GM20431 (cell line): ENCODE measurements at regions not wholly inside any gene's neighbourhood (a gene's known extent, or its start where the extent isn't known, plus 50 kb on each side); places are given as distances from the start of the nearest gene placed in this dataset.

ENCODE experiments used
- in situ Hi-C: fragments of 300-500 bp; cut with MseI, MboI; formaldehyde crosslinking; loops from one replicate; pipeline ENCODE4 v1.15.0; 2020; ENCODE audit warnings: low sequenced_read_pairs; ENCODE audit not compliant: unreplicated experiment

DNA sequence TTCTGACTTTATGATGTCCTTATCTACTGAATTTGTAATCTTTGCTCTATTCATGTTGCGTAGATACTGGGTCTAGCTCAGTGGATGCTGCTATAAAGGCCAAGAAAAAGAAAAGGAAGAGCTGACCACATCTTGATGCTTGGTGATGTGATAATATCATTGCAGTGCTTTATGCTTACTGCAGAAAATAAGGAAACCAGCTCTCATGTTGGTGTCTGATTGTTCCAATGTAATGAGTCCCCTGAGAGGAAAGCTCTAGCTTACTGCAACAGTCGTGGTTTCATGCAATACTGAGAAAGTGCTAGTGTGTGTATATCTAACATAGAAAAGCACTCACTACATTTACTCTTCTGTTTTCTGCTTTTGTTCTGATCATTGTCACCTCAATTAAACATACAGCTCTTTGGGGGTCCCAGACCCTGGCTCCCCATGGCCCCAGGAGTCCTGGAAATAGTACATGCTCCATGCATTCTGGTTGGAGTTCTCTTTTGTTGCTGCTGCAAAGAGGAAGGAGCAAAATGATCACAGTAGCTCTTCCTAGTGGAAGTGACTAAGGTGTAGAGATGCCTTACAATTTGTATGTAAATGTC, 338.8 kb downstream of the CYRIA start:
- in situ Hi-C loops = no loop called here

DNA sequence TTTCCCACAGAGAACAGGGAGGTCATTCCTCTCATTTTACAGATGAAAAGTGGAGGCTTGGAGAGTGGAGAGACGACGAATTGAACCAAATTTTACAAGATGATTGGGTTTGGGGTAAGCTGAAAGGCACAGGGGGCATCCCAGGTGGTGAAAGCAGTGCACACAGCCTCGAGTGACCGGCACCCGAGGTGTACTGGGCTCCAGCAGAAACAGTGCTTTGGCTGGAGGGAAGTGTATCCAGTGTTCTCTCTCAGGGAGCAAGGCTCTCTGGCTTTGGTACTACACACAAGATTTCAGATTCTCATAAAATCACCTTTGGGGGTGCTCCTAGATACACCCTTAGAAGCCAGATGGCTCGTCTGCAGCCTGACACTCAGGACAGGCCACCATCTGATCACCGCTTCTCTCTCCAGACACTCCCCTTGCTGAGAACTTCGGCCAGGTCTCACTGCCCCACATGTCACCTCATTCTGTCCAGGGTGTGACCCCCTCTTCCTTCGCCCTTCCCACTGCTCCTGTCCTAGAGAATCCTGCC, 339.6 kb downstream of the CYRIA start:
- in situ Hi-C loops = no loop called here

DNA sequence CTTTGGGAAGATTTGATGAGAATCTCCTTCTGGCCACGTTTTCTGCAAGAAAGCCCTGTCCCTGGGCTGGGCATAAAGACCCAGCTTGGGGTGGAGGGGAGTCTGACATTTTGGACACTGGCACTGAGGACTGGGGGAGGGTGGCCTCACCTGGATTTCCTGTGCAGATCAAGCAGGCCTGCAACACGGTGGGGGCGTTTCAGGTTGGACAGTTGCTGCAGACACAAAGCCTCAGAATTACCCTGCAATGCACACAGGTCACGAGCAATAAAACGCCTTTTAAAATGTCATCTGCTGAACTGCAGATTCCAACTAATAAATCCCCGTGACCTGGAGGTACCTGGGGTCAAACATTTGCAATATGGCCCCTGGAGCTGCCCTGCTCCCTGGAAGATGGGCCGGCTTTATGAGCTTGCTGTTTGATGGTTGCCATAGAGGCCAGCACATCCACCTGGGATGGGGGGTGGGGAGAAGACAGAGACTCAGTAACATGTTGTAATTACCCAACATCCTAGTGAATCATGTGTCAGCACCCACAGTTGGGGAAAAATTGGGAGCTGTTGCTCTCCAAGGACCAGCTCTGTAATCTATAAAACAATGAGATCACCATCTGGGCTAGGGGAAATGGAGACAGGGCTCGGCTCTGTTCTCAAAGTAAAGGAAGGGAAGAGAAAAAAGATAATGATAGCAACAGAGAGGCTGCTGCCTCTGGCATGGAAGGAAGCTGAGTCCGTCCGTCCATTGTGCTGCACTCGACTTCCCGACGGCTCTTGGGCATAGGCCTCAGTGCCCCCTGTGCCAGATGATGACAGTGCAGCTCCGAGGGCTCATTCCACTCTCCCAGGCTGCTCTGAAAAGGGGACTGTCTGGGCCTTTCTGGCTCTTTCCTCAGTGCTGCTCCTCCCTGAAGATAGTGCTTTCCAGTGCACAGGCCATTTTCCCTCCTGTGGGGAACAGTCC, 340.3 kb downstream of the CYRIA start:
- in situ Hi-C loops = no loop called here

DNA sequence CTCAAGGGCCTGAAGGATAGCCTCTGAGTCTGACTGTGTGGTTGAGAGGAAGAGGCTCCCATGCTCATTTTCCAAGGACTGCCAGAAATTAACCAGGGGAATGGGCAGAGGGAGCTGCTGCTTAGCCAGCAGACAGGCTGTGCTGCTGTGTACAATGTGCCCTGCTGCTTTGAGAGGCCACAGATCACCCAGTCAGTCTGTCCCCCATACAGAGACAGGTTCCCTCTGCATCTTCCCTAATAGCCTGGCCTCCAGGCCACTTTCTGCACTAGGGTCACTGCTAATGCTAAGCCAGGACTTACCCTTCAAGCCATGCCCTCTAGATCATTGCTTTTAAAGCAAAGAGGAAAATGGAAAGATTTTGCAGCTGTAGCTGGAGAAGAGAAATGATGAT, 341.1 kb downstream of the CYRIA start:
- in situ Hi-C loops = no loop called here

DNA sequence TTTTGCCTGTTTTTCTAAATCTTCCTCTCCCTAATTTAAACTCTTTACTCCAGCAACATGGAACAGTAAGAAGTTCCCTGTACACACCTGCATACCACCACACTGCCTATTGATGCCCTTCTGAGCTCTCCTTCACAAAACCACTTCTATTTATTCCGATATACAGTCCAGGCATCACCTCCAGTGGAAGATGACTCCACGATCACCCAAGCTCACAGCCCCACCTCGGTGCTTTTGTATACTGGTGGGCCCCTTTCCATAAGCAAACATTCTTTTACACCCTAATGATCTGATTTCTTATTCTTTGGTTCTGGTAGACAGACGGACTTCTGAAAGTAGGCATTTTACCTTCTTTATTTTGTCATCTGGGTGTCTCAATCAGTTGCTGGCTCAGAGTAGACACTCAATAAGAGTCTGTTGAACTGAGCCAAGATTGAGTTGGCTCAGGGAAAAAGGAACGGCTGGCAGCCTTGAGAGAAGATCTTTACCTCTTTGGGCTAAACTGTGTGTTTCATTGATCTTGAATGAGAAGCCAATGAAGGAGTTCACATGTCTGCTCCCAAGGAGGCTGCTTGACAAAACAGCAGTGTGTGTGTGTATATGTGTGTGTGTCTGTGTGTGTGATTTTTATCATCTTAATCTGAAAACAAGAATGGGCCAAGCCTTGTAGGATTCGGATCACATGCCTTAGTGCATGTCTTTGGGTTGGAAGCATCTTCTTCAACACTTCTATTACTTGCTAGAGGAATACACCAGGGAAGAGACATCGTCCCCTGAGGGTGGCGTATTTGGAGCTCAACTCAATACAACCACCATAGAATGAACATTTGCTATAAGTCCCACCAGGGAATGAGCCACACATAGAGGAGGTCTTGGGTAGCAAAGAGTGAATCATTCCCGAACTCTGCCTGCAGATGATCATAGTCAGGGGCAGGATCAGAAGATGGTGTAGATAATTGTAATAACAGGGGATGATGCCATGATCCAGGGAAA, 341.8 kb downstream of the CYRIA start:
- in situ Hi-C loops = no loop called here

DNA sequence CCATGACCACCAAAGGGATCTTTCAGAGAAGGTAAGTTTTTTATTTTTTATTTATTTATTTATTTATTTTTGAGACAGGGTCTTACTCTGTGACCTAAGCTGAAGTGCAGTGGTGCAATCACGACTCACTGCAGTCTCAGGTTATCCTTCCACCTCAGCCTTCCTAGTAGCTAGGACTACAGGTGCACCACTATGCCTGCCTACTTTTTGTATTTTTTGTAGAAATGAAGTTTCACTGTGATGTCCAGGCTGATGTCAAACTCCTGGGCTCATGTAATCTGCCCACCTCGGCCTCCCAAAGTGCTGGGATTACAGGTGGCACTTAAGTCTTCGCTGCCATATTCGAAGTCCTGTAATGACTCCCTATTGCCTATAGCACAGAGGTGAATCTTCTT, 342.5 kb downstream of the CYRIA start:
- in situ Hi-C loops = no loop called here

DNA sequence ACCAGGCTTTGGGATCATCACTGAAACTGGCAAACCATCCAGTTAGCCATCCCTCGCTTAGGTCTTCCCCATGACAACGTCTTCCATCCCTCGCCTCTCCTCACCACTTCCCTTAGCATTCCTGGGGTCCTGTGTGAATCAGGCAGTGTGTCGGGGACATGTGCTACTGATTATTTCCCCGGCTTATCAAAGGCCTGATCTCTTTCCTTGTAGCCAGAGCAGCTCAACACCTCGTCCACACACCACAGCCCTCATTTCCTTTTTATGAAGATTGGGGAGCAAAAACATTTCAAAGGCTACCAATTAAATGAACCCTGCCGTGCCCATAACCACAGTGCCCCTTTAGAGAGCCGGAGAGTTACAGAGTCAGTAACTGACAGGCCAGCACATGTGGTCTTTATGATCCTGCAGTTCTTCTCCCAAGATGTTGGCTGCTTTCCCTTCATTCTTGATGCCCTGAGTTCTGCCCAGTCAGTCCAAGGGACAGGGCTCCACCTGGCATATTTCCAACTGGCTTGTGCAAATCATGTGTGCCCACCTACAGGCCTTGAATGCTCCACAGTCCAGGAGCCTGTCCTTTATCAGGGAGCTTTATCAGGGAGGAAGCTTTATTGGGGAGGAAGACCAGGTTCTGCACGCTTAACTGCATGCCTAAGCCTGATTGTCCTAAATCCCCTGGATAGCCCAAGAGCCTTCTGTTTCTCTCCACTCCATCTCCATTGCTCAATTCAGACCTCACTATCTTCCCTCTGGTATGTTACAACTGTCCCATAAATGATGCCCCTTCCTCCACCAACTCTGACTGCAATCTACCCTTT, 343.1 kb downstream of the CYRIA start:
- in situ Hi-C loops = no loop called here

DNA sequence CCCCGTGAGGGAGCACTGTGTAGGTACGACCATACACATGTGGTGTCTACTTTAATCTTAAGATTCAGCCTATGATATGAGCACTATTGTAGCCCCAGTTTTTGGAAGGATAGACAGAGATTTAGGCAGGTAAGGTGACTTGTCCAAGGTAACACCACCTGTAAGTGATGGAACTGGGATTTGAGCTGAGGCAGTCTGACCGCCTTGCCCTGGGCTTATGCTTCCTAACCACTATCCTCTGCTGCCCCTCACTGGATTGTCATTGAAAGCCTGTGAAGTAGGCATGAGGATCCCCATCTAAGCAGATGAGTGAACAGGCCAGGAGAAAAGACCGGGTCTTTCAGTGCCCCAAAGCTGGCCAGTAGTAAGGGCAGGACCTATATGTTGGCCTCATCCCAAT, 343.8 kb downstream of the CYRIA start:
- in situ Hi-C loops = no loop called here

DNA sequence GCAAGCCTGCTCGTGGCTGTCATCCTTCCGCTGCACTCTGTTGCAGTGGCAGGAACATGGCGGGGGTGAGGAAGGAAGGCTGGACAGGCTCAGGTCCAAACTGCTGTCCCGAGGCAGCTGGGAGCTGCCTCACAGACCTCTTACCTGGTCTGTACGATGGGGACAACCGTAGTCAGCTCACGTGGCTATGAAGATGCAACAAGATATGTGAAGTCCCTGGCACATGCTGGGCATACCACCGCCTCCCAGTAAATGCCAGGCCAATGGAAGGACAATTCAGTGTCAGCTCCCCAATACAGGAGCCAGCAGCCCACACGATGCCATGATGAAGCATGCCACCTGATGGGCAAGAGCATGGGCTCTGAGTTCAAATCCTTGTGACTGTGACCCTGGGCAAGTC, 344.4 kb downstream of the CYRIA start:
- in situ Hi-C loops = no loop called here

DNA sequence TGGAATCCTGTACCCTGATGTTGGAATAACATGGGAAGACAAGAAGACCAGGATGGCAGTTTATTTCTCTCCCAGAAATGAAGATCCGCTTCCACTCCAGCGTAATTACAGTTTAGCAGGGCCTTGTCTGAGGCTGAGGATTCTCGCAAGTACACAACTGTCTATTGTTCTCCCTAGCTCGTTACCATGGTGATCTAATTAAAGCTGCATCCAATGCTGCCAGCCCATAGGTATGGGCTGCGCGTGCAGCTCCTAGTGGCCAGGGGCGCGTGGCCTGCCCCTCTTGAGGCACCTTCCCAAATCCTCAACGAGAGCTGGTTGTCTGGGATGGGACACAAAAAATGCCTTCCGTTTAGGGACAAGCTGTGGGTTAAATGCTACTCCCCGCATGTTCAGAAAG, 344.9 kb downstream of the CYRIA start:
- in situ Hi-C loops = no loop called here

DNA sequence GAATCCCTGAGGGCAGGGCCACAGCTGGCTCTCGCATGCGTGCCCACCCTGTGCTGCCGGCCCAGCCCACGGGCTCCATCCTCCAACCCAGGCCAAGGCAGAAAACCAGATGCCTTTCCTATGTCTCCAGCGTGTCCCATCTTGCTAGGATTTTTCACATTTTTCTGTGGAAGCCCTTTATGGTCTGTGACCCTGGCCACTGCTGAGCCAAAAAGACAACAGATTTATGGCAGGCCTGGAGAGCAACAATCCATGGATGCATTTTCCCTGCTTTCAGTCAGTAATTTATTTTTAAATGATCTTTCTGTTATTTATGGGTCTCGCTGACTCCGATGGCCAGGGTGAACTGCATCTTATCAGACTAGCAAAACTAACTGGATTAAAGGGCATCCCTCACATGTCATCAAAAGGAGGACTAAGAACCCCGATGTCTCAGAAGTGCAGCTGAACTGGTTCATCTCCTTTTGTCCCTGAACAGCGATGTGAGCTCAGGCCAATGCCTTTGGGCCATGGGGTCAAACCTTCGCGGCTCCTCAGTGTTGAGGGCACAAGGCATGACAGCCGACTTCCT, 346.0 kb downstream of the CYRIA start:
- in situ Hi-C loops = no loop called here

DNA sequence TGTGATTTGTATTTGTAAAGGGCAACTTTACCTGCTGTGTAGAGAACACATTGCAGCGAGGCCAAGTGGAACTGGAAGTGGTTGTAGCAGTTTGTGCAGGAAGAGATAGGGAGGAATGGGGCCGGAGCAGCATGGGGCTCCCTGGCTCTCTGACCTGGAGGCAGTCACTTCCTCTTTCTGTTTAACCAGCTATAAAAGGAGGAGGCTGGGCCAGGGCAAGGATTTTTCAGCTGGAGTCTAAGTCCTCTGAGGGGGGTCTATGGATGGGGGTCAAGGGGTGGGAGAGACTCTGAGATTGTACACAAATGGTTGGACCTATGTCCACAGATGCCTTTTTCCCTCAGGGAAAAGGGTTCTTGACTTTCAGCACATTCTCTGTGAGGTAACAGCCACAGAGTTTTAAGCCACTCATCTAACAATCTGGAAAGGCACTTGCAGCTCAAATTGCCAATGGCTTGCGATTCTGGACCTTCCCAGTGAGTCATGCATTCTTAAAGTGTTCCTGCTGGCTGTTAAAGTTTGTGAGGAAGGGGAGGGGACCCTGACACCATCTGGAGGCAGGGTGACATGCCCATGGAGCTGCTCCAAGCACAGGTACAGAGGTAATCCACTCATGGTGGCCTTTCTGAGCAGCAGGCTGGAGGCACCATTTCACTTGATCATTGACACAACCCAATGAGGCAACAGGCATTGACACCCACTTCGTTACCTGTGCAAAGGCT, 347.0 kb downstream of the CYRIA start:
- in situ Hi-C loops = no loop called here

DNA sequence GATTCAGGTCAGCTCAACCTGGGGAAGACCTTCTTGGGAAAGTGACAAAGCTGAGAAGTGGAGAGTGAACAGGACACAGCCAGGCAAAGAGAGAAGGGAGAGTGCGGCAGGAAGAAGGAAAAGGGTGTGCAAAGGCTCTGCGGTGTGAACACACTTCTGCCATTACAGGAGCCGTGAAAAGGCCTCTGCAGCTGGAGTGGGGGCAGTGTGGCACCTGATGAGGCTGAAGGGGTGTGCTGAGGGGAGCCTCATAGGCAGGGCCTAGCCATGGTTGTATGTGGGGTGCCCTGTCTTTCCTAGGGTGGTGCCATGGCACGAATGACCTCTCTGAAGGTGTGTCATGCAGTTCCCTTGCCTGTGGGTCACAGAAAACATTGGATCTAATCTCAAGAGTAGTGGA, 347.6 kb downstream of the CYRIA start:
- in situ Hi-C loops = no loop called here

DNA sequence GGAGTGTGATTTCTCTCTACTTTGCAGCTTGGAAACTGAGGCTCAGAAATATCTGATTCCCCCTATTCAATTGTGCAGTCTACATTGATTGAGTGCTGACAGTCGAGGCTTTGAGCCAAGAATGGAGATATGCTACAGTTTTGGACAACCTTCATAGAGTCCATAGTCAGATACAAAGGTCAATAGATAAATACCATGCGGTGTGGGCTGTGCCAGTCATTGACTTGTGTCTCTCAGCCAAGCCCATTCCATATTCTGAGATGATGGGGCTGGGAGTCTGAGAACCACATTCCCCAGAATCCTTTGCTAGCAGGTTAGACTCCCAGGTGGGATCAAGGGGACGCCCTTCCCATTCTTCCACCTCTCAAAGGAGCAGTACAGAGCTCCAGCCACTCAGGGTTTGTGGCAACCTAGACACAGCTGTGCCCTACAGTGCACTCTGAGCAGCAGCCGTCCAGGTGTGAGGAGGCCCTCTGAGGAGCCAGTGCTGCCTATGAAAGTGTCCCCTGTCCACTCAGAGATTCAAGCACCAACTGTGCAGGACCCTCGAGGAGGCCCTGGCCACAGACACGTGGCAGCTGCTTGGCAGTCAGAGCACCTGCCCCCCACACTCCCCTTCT, 348.3 kb downstream of the CYRIA start:
- in situ Hi-C loops = no loop called here

DNA sequence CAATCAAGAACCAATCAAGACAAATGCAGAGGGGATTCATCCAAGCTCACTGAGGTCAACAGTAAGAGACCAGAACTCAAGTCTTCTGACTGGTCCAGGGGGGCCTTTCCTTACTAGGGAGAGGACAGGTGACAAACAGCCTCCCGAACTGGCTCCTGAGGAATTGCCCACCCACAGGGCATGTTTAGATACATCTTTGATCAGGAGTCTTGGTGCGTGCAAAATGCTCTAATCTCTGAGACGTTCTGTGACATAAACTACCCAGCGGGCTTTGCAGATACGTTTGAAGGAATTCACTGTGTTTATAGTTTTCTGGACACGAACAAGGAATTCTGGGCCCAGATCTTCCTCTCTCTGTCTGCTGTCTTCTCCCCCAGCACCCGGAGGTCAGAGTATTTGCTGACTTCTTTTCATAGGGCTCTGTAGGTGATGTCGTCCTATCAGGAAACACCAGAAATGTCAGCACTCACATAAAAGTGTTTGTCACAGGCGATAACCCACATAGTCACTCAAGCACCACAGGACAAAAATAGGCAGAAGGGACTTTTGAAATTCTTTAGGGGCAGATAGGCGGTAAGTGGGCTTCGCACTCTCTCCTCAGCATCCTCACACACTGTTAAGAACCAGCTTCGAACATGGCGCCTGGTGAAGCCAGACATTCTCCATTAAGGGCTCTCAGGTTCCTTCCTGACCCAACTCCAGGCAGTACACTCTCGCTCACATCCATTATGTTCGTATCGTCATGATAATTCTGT, 349.0 kb downstream of the CYRIA start:
- in situ Hi-C loops = no loop called here

DNA sequence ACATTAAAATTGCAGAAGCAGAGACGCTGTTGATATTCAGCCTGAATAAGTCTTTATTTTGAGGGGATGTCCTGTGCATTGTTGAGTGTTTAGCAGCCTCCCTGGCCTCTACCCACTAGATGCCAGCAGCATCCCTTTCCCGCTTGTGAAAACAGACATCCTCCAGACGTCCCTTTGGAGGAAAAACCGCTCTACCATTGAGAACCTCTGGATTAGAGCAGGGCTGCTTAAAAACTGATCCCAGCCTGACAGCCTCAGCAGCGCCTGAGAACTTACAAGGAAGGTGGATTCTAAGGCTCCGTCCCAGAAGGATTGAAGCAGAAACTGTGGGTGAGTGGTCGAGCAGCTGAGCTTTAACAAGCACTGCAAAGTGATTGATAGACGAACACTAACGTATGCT, 349.7 kb downstream of the CYRIA start:
- in situ Hi-C loops = no loop called here

DNA sequence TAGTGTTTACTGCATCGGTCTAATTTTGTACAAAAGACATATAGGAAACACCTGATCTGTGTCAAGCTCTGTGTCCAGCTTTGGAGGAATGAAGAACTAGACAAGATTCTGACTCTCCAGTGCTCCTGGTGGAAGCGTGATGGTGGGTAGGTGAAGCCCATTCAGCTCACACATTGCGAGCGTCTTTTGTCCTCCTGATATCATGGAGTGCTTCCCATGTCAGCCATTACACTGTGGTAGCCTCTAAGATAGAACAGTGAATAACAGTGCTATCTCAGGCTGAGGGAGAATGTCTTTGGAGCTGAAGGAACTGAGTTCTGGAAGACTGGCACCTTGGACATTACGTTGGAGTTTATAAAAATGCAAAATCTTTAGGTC, 350.2 kb downstream of the CYRIA start:
- in situ Hi-C loops = no loop called here
